PFSK-1 (cell line): ENCODE measurements at regions not wholly inside any gene's neighbourhood (a gene's known extent, or its start where the extent isn't known, plus 50 kb on each side); places are given as distances from the start of the nearest gene placed in this dataset.

Experiments used
- FOXP2 ChIP-seq: optimal IDR thresholded peaks from 2 replicates; pipeline ENCODE3; 2011; ENCODE audit warnings: borderline replicate concordance, control low read depth, inconsistent platforms; ENCODE audit not compliant: insufficient read depth; ENCODE audit errors: extremely low read length, extremely low read depth
- POLR2AphosphoS5 ChIP-seq: IDR thresholded peaks from 2 replicates; pipeline ENCODE4 v1.6.1; 2012; ENCODE audit warnings: low read depth, mild to moderate bottlenecking, control low read depth, low read length, moderate library complexity
- REST ChIP-seq, 2 experiments: IDR thresholded peaks; 2 replicates each; pipeline versions ENCODE4 v1.6.1 to v1.8.0; 2011 to 2012; ENCODE audit warnings: low read depth in 2 of 2, low read length in 2 of 2, control low read depth in 1 of 2, inconsistent platforms in 1 of 2, mild to moderate bottlenecking in 1 of 2, moderate library complexity in 1 of 2; ENCODE audit not compliant: insufficient read depth in 1 of 2
- SIN3A ChIP-seq: IDR thresholded peaks from 2 replicates; pipeline ENCODE4 v1.6.1; 2012; ENCODE audit warnings: mild to moderate bottlenecking, low read length, moderate library complexity, borderline replicate concordance; ENCODE audit not compliant: insufficient read depth
- TAF1 ChIP-seq: IDR thresholded peaks from 2 replicates; pipeline ENCODE4 v1.6.1; 2012; ENCODE audit warnings: low read length, control low read depth, borderline replicate concordance; ENCODE audit not compliant: insufficient read depth

GRCh38 chr19:28394725-28395124, 818.2 kb downstream of the UQCRFS1 start:
- TF ChIP-seq SIN3A (no peak), POLR2AphosphoS5 (no peak), TAF1 (no peak), REST (IDR thresholded peaks at IDR 0.05; ENCODE audit: insufficient read depth in 1 of 2, low read depth in 2 of 2, low read length in 2 of 2) (no peak), FOXP2 (no peak)
